B cell (primary cell): ENCODE measurements at regions not wholly inside any gene's neighbourhood (a gene's known extent, or its start where the extent isn't known, plus 50 kb on each side); places are given as distances from the start of the nearest gene placed in this dataset.

Experiments used
- ATAC-seq: fragments of 200-7000 bp; cut with Tn5 transposase; one replicate; pipeline ENCODE4 v1.10.0; 2021; ENCODE audit warnings: low read depth, mild to moderate bottlenecking, moderate number of reproducible peaks, moderate library complexity
- CTCF ChIA-PET: fragments of 350-600 bp; sonication (Branson Sonifier 250); formaldehyde crosslinking; loops from one replicate; lab custom pipeline; 2021; ENCODE audit warnings: antibody characterized with exemption, inconsistent platforms; lab: Charles Lee
- POLR2A ChIA-PET: fragments of 350-600 bp; sonication (Branson Sonifier 250); formaldehyde crosslinking; loops from one replicate; lab custom pipeline; 2021; ENCODE audit warnings: antibody characterized with exemption; lab: Charles Lee
- DNase-seq: peaks from one replicate; pipeline ENCODE4 v3.0.0; 2013
- H2AFZ ChIP-seq: 2 replicates; pipeline ENCODE4 v1.6.1; 2012; ENCODE audit warnings: mild to moderate bottlenecking, low read depth, low read length; ENCODE audit not compliant: insufficient read depth, poor library complexity, severe bottlenecking
- H3K27ac ChIP-seq, 2 donors: 1 replicate in 1 of 2; 2 replicates in 1 of 2; pipeline ENCODE4 v1.5.1; 2012 to 2013; ENCODE audit warnings: low read length in 2 of 2, mild to moderate bottlenecking in 2 of 2, moderate library complexity in 1 of 2
- H3K27me3 ChIP-seq, 4 experiments: fragments of 200-600 bp in 1 of 4; sonication (generic) in 1 of 4; replicated peaks in 1 of 4; 1 replicate in 2 of 4; 2 replicates in 2 of 4; pipeline versions ENCODE4 v1.6.1 to v1.7.0; 2013 to 2016; ENCODE audit warnings: low read length in 3 of 4, mild to moderate bottlenecking in 2 of 4, mixed read lengths in 1 of 4, moderate library complexity in 1 of 4; ENCODE audit not compliant: insufficient read depth in 4 of 4, control insufficient read depth in 3 of 4; ENCODE audit errors: control extremely low read depth in 1 of 4
- H3K36me3 ChIP-seq, 2 experiments: replicated peaks in 1 of 2; 1 replicate in 1 of 2; 2 replicates in 1 of 2; pipeline versions ENCODE4 v1.6.1 to v1.7.1; 2013; ENCODE audit warnings: low read length in 1 of 2; ENCODE audit not compliant: insufficient read depth in 2 of 2, control insufficient read depth in 1 of 2; ENCODE audit errors: control extremely low read depth in 1 of 2, extremely low read depth in 1 of 2
- H3K4me1 ChIP-seq, 2 donors: fragments of 200-600 bp in 1 of 2; sonication (generic) in 1 of 2; 1 replicate in 1 of 2; 2 replicates in 1 of 2; pipeline versions ENCODE4 v1.5.1 to v1.6.1; 2013 to 2017; ENCODE audit warnings: low read length in 2 of 2; ENCODE audit not compliant: control insufficient read depth in 2 of 2, insufficient read depth in 2 of 2
- H3K4me2 ChIP-seq: replicated peaks from 2 replicates; pipeline ENCODE3; 2012; ENCODE audit warnings: mild to moderate bottlenecking, low read depth, low read length; ENCODE audit not compliant: poor library complexity, severe bottlenecking
- H3K4me3 ChIP-seq, 5 experiments: fragments of 200-600 bp in 1 of 5; sonication (generic) in 1 of 5; 1 replicate in 3 of 5; 2 replicates in 2 of 5; pipeline versions ENCODE4 v1.5.1 to v1.7.0; 2011 to 2016; ENCODE audit warnings: low read length in 4 of 5, mild to moderate bottlenecking in 4 of 5, low read depth in 2 of 5, control low read depth in 1 of 5, moderate library complexity in 1 of 5; ENCODE audit not compliant: insufficient read depth in 1 of 5; ENCODE audit errors: control extremely low read depth in 1 of 5, extremely low read depth in 1 of 5
- H3K79me2 ChIP-seq: fragments of 200-600 bp; sonication (generic); one replicate; pipeline ENCODE4 v1.6.0; 2016; ENCODE audit warnings: low read length; ENCODE audit not compliant: control insufficient read depth, insufficient read depth
- H3K9ac ChIP-seq: fragments of 200-600 bp; sonication (generic); 2 replicates; pipeline ENCODE4 v1.6.1; 2017; ENCODE audit warnings: mild to moderate bottlenecking, low read length, moderate library complexity
- H3K9me3 ChIP-seq, 3 donors: one replicate each; pipeline versions ENCODE4 v1.6.1 to v1.7.1; 2013; ENCODE audit warnings: low read length in 2 of 3; ENCODE audit not compliant: control insufficient read depth in 2 of 3, insufficient read depth in 1 of 3; ENCODE audit errors: control extremely low read depth in 1 of 3
- H4K20me1 ChIP-seq: 2 replicates; pipeline ENCODE4 v1.6.0; 2012; ENCODE audit warnings: mild to moderate bottlenecking, low read length; ENCODE audit not compliant: insufficient read depth, control insufficient read depth, poor library complexity, severe bottlenecking
- H3K27ac Mint-ChIP-seq: one replicate; pipeline ENCODE4 v1.8.0; 2021; ENCODE audit warnings: mixed read lengths
- H3K27me3 Mint-ChIP-seq: one replicate; pipeline ENCODE4 v1.8.0; 2021; ENCODE audit warnings: mixed read lengths
- H3K4me1 Mint-ChIP-seq: one replicate; pipeline ENCODE4 v1.8.0; 2021; ENCODE audit warnings: mixed read lengths
- H3K4me3 Mint-ChIP-seq: one replicate; pipeline ENCODE4 v1.8.0; 2021; ENCODE audit warnings: mixed read lengths
- H3K9me3 Mint-ChIP-seq: one replicate; pipeline ENCODE4 v1.8.0; 2022; ENCODE audit warnings: mixed read lengths; ENCODE audit not compliant: insufficient read depth
- EZH2 ChIP-seq: IDR thresholded peaks from 2 replicates; pipeline ENCODE4 v1.6.1; 2012; ENCODE audit warnings: borderline replicate concordance, low read depth, mild to moderate bottlenecking, moderate library complexity, low read length; ENCODE audit not compliant: insufficient read depth, poor library complexity, severe bottlenecking
- WGBS: methylation state at CpG from one replicate; pipeline ENCODE4 v1.1.5; 2013; ENCODE audit warnings: missing lambda C conversion rate; ENCODE audit not compliant: insufficient coverage; 5-methylcytosine and 5-hydroxymethylcytosine counted together
- intact Hi-C: fragments of 100-400 bp; cut with micrococcal nuclease; formaldehyde crosslinking; loops from one replicate; pipeline ENCODE4 v1.10.0; 2022
- TF ChIP-seq, protein P1 (sequence below): fragments of 200-600 bp; IDR thresholded peaks from one replicate; pipeline ENCODE4 v1.8.0; 2022; ENCODE audit warnings: antibody characterized with exemption, mild to moderate bottlenecking

- no peak for TF ChIP-seq EZH2
- TF ChIP-seq, protein P1, sequence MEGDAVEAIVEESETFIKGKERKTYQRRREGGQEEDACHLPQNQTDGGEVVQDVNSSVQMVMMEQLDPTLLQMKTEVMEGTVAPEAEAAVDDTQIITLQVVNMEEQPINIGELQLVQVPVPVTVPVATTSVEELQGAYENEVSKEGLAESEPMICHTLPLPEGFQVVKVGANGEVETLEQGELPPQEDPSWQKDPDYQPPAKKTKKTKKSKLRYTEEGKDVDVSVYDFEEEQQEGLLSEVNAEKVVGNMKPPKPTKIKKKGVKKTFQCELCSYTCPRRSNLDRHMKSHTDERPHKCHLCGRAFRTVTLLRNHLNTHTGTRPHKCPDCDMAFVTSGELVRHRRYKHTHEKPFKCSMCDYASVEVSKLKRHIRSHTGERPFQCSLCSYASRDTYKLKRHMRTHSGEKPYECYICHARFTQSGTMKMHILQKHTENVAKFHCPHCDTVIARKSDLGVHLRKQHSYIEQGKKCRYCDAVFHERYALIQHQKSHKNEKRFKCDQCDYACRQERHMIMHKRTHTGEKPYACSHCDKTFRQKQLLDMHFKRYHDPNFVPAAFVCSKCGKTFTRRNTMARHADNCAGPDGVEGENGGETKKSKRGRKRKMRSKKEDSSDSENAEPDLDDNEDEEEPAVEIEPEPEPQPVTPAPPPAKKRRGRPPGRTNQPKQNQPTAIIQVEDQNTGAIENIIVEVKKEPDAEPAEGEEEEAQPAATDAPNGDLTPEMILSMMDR, result no peak
- ATAC-seq (no peak), DNase-seq (no peak)
- no peaks in the 10 kb centered on the region for H3K9me3 Mint-ChIP-seq
- Histone ChIP-seq H3K36me3 (peaks cover 0 to 42% of the 10 kb centered on the region in 2 experiments), H3K79me2 (peaks cover 97% of the 10 kb centered on the region), H2AFZ (no peak overlapping the region), H3K4me2 (no peak overlapping the region), H3K27me3 (no peaks in the 10 kb centered on the region), H3K9me3 (no peaks in the 10 kb centered on the region), H3K4me3 (no peak overlapping the region), H4K20me1 (peaks cover 88% of the 10 kb centered on the region), H3K9ac (no peak overlapping the region), H3K4me1 (peaks cover 19 to 21% of the 10 kb centered on the region in 2 donors), H3K27ac (no peak overlapping the region)
- no peaks in the 10 kb centered on the region for H3K27me3 Mint-ChIP-seq
- ChIA-PET POLR2A (no interaction called here), CTCF (no interaction called here)
- no peak overlapping the region for H3K27ac Mint-ChIP-seq
- H3K4me1 Mint-ChIP-seq, result peaks cover 42% of the 10 kb centered on the region
- 100% methylated on average over 1 of the region's 3 CpGs for WGBS
- no peak overlapping the region for H3K4me3 Mint-ChIP-seq
- intact Hi-C loops, result no loop called here
Observed at GRCh38 chr2:74044999-74045398, 60.3 kb downstream of the TET3 start.

GRCh38 chr2:74045454-74045853 lies 60.7 kb downstream of the TET3 start:
- ChIA-PET POLR2A (no interaction called here), CTCF (interaction anchor here (1.0 kb wide), 1 partner anchor 137 kb away, joined by 3 read pairs; no protein-coding TSS in a partner anchor)
- H3K9me3 Mint-ChIP-seq, result no peaks in the 10 kb centered on the region
- no peak for TF ChIP-seq EZH2
- TF ChIP-seq, protein P1, result no peak
- Histone ChIP-seq H3K27ac (no peak overlapping the region), H3K27me3 (no peaks in the 10 kb centered on the region), H3K9ac (no peak overlapping the region), H3K4me3 (no peak overlapping the region), H3K36me3 (peaks cover 0 to 47% of the 10 kb centered on the region in 2 experiments), H4K20me1 (peaks cover 83% of the 10 kb centered on the region), H3K4me1 (peaks cover 16 to 17% of the 10 kb centered on the region in 2 donors), H3K9me3 (no peaks in the 10 kb centered on the region), H2AFZ (no peak overlapping the region), H3K4me2 (no peak overlapping the region), H3K79me2 (peaks cover 97% of the 10 kb centered on the region)
- WGBS, result 95% methylated on average over 3 of the region's 5 CpGs
- H3K4me3 Mint-ChIP-seq, result no peak overlapping the region
- intact Hi-C loops, result no loop called here
- ATAC-seq, result no peak
- no peaks in the 10 kb centered on the region for H3K27me3 Mint-ChIP-seq
- no peak for DNase-seq
- H3K4me1 Mint-ChIP-seq, result peaks cover 37% of the 10 kb centered on the region
- no peak overlapping the region for H3K27ac Mint-ChIP-seq
